Stomach (tissue), 4 donors: ENCODE measurements at regions not wholly inside any gene's neighbourhood (a gene's known extent, or its start where the extent isn't known, plus 50 kb on each side); places are given as distances from the start of the nearest gene placed in this dataset.

Source experiments
- CTCF ChIP-seq, 7 experiments: fragments of 450-650 bp in 4 of 7; fragments of 200-600 bp in 3 of 7; sonication (generic) in 3 of 7; IDR thresholded peaks; one replicate each; pipeline ENCODE4 v1.5.1; 2016 to 2019; ENCODE audit warnings: antibody characterized with exemption in 7 of 7, control low read depth in 2 of 7, mild to moderate bottlenecking in 1 of 7
- EP300 ChIP-seq: sonication (generic); formaldehyde crosslinking; IDR thresholded peaks from one replicate; pipeline ENCODE4 v1.6.1; 2017; ENCODE audit warnings: antibody characterized with exemption
- POLR2A ChIP-seq, 4 donors: fragments of 450-650 bp; IDR thresholded peaks; one replicate each; pipeline ENCODE4 v1.6.1; 2016; ENCODE audit warnings: antibody characterized with exemption in 4 of 4, control low read depth in 2 of 4, mild to moderate bottlenecking in 1 of 4, moderate library complexity in 1 of 4
- POLR2AphosphoS5 ChIP-seq, 3 donors: sonication (generic); formaldehyde crosslinking; IDR thresholded peaks; one replicate each; pipeline ENCODE4 v1.6.1; 2016; ENCODE audit warnings: antibody characterized with exemption in 3 of 3

- TF ChIP-seq CTCF (IDR thresholded peaks at IDR 0.05) = no peak
- no peak for TF ChIP-seq POLR2AphosphoS5 (IDR thresholded peaks at IDR 0.05)
- TF ChIP-seq POLR2A (IDR thresholded peaks at IDR 0.05) = no peak
- no peak for TF ChIP-seq EP300
These were observed 426.4 kb downstream of the MBD2 start for GRCh38 chr18:53797998-53798495.
